MM.1S (cell line): ENCODE measurements at regions not wholly inside any gene's neighbourhood (a gene's known extent, or its start where the extent isn't known, plus 50 kb on each side); places are given as distances from the start of the nearest gene placed in this dataset.

Experiments
- EZH2 ChIP-seq: fragments of 300-600 bp; sonication (generic); optimal IDR thresholded peaks from 2 replicates; pipeline ENCODE3; 2017; ENCODE audit warnings: low read depth, mild to moderate bottlenecking, antibody characterized with exemption, low read length, mixed read lengths
- TF ChIP-seq, protein P1 (sequence below): fragments of 300-600 bp; sonication (generic); IDR thresholded peaks from 2 replicates; pipeline ENCODE4 v1.5.1; 2016; ENCODE audit warnings: antibody characterized with exemption, low read length, mixed read lengths

GRCh38 chr5:28548856-28549255, 1510.5 kb upstream of the CDH9 start:
- TF ChIP-seq, protein P1, sequence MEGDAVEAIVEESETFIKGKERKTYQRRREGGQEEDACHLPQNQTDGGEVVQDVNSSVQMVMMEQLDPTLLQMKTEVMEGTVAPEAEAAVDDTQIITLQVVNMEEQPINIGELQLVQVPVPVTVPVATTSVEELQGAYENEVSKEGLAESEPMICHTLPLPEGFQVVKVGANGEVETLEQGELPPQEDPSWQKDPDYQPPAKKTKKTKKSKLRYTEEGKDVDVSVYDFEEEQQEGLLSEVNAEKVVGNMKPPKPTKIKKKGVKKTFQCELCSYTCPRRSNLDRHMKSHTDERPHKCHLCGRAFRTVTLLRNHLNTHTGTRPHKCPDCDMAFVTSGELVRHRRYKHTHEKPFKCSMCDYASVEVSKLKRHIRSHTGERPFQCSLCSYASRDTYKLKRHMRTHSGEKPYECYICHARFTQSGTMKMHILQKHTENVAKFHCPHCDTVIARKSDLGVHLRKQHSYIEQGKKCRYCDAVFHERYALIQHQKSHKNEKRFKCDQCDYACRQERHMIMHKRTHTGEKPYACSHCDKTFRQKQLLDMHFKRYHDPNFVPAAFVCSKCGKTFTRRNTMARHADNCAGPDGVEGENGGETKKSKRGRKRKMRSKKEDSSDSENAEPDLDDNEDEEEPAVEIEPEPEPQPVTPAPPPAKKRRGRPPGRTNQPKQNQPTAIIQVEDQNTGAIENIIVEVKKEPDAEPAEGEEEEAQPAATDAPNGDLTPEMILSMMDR = no peak
- no peak for TF ChIP-seq EZH2
